SK-N-SH (cell line): ENCODE measurements at regions not wholly inside any gene's neighbourhood (a gene's known extent, or its start where the extent isn't known, plus 50 kb on each side); places are given as distances from the start of the nearest gene placed in this dataset.

Experiments used
- CTCF ChIA-PET: fragments of 300-600, 350-600 bp; formaldehyde crosslinking; extraction: SDS; loops from one replicate; lab custom pipeline; 2021; lab: Yijun Ruan, JAX
- POLR2A ChIA-PET: fragments of 350-600 bp; sonication (Branson Sonifier 250); formaldehyde crosslinking; extraction: SDS; loops from one replicate; lab custom pipeline; 2020; ENCODE audit warnings: antibody characterized with exemption, inconsistent platforms; lab: Yijun Ruan, JAX
- DNase-seq: peaks from one replicate; pipeline ENCODE4 v3.0.0; 2012
- H2AFZ ChIP-seq: fragments of 200-600 bp; sonication (generic); 2 replicates; pipeline ENCODE4 v1.8.1; 2016; ENCODE audit warnings: antibody characterized with exemption, mild to moderate bottlenecking, low read depth
- H3F3A ChIP-seq: fragments of 200-600 bp; sonication (generic); replicated peaks from 2 replicates; pipeline ENCODE3; 2016; ENCODE audit warnings: antibody characterized with exemption, mild to moderate bottlenecking; ENCODE audit not compliant: insufficient read depth
- H3K27ac ChIP-seq, 2 experiments: fragments of 200-500 bp in 1 of 2; fragments of 200-600 bp in 1 of 2; sonication (Bioruptor generic) in 1 of 2; sonication (generic), shearing (Covaris generic) in 1 of 2; 2 replicates each; pipeline versions ENCODE4 v1.5.1 to v1.6.1; 2014 to 2016; ENCODE audit warnings: low read depth in 2 of 2, inconsistent platforms in 1 of 2, low read length in 1 of 2, mild to moderate bottlenecking in 1 of 2, mixed read lengths in 1 of 2
- H3K27me3 ChIP-seq: fragments of 200-600 bp; sonication (generic), shearing (Covaris generic); 2 replicates; pipeline ENCODE4 v1.6.1; 2016; ENCODE audit warnings: mixed run types; ENCODE audit not compliant: insufficient read depth
- H3K36me3 ChIP-seq, 2 experiments: fragments of 200-500 bp in 1 of 2; fragments of 200-600 bp in 1 of 2; sonication (Bioruptor generic) in 1 of 2; sonication (generic) in 1 of 2; replicated peaks in 1 of 2; 2 replicates each; pipeline versions ENCODE3 to v1.5.1; 2014 to 2016; ENCODE audit warnings: low read length in 1 of 2, mild to moderate bottlenecking in 1 of 2; ENCODE audit not compliant: insufficient read depth in 2 of 2, control insufficient read depth in 1 of 2
- H3K4me1 ChIP-seq, 2 experiments: fragments of 200-500 bp in 1 of 2; fragments of 200-600 bp in 1 of 2; sonication (Bioruptor generic) in 1 of 2; sonication (generic), shearing (Covaris generic) in 1 of 2; 2 replicates each; pipeline versions ENCODE4 v1.5.1 to v1.6.1; 2014 to 2016; ENCODE audit warnings: low read depth in 1 of 2, low read length in 1 of 2, mixed run types in 1 of 2; ENCODE audit not compliant: insufficient read depth in 2 of 2, control insufficient read depth in 1 of 2
- H3K4me2 ChIP-seq: fragments of 200-600 bp; sonication (generic), shearing (Covaris generic); 2 replicates; pipeline ENCODE4 v1.6.1; 2017; ENCODE audit warnings: mixed run types
- H3K4me3 ChIP-seq, 2 experiments: fragments of 200-500 bp in 1 of 2; fragments of 200-600 bp in 1 of 2; sonication (Bioruptor generic) in 1 of 2; sonication (generic), shearing (Covaris generic) in 1 of 2; 2 replicates each; pipeline versions ENCODE4 v1.5.1 to v1.8.1; 2014 to 2016; ENCODE audit warnings: low read depth in 2 of 2, inconsistent platforms in 1 of 2, low read length in 1 of 2, mild to moderate bottlenecking in 1 of 2, mixed read lengths in 1 of 2, moderate library complexity in 1 of 2
- H3K79me2 ChIP-seq: fragments of 200-600 bp; sonication (generic); 2 replicates; pipeline ENCODE4 v1.8.1; 2017; ENCODE audit warnings: mild to moderate bottlenecking; ENCODE audit not compliant: insufficient read depth
- H3K9ac ChIP-seq: fragments of 200-600 bp; sonication (generic); 2 replicates; pipeline ENCODE4 v1.6.1; 2017; ENCODE audit warnings: mixed run types
- H3K9me2 ChIP-seq: fragments of 200-600 bp; sonication (generic); 2 replicates; pipeline ENCODE4 v1.6.1; 2017; ENCODE audit warnings: mixed run types
- H3K9me3 ChIP-seq: fragments of 200-600 bp; sonication (generic); 2 replicates; pipeline ENCODE4 v1.6.1; 2017; ENCODE audit warnings: mixed run types, mild to moderate bottlenecking, moderate library complexity
- H4K20me1 ChIP-seq: fragments of 200-600 bp; sonication (generic); 2 replicates; pipeline ENCODE4 v1.6.1; 2017; ENCODE audit warnings: mild to moderate bottlenecking, mixed run types; ENCODE audit not compliant: insufficient read depth
- CHD2 ChIP-seq: fragments of 150-350 bp; IDR thresholded peaks from 2 replicates; pipeline ENCODE4 v1.6.1; 2018; ENCODE audit warnings: low read length; ENCODE audit not compliant: partially characterized antibody
- EP300 ChIP-seq, 2 experiments: IDR thresholded peaks; 2 replicates each; pipeline versions ENCODE4 v1.4.0 to v1.6.1; 2012; ENCODE audit warnings: borderline replicate concordance in 1 of 2, low read depth in 1 of 2, low read length in 1 of 2
- FOXJ3 ChIP-seq: sonication (generic); formaldehyde crosslinking; IDR thresholded peaks from 2 replicates; pipeline ENCODE4 v1.5.1; 2020; ENCODE audit warnings: mild to moderate bottlenecking, missing genetic modification reagents
- FOXM1 ChIP-seq: IDR thresholded peaks from 2 replicates; pipeline ENCODE4 v1.4.0; 2012; ENCODE audit warnings: low read depth, mild to moderate bottlenecking
- GATA2 ChIP-seq: sonication (generic); formaldehyde crosslinking; IDR thresholded peaks from 2 replicates; pipeline ENCODE4 v1.5.0; 2020; ENCODE audit warnings: mild to moderate bottlenecking, missing genetic modification reagents
- MXI1 ChIP-seq: IDR thresholded peaks from 2 replicates; pipeline ENCODE4 v1.6.1; 2012; ENCODE audit warnings: mild to moderate bottlenecking, low read depth, low read length, improper control_type of control experiment
- NFIC ChIP-seq: IDR thresholded peaks from 2 replicates; pipeline ENCODE4 v1.4.0; 2012; ENCODE audit warnings: borderline replicate concordance
- NRF1 ChIP-seq: IDR thresholded peaks from 2 replicates; pipeline ENCODE4 v1.6.1; 2012; ENCODE audit warnings: low read depth, mild to moderate bottlenecking, low read length
- POLR2AphosphoS5 ChIP-seq: IDR thresholded peaks from 2 replicates; pipeline ENCODE4 v1.6.1; 2012; ENCODE audit warnings: low read depth, low read length
- RAD21 ChIP-seq: IDR thresholded peaks from 2 replicates; pipeline ENCODE4 v1.6.1; 2012; ENCODE audit warnings: mild to moderate bottlenecking, low read length
- RFX5 ChIP-seq: IDR thresholded peaks from 2 replicates; pipeline ENCODE4 v1.6.1; 2012; ENCODE audit warnings: mild to moderate bottlenecking, improper control_type of control experiment, low read length
- RXRA ChIP-seq: IDR thresholded peaks from 2 replicates; pipeline ENCODE4 v1.4.0; 2012; ENCODE audit warnings: low read depth, mild to moderate bottlenecking, borderline replicate concordance
- SMC3 ChIP-seq: IDR thresholded peaks from 2 replicates; pipeline ENCODE4 v1.6.1; 2012; ENCODE audit warnings: low read depth, low read length, improper control_type of control experiment
- TAF1 ChIP-seq: IDR thresholded peaks from 2 replicates; pipeline ENCODE4 v1.6.1; 2012; ENCODE audit warnings: low read depth, mild to moderate bottlenecking, low read length, moderate library complexity, borderline replicate concordance
- TCF12 ChIP-seq: IDR thresholded peaks from 2 replicates; pipeline ENCODE4 v1.4.0; 2012
- TEAD4 ChIP-seq: IDR thresholded peaks from 2 replicates; pipeline ENCODE4 v1.4.0; 2012; ENCODE audit warnings: mild to moderate bottlenecking, borderline replicate concordance; ENCODE audit not compliant: insufficient read depth
- WGBS: methylation state at CpG from one replicate; pipeline ENCODE4 v1.1.6; 2017; ENCODE audit warnings: low lambda C conversion rate; 5-methylcytosine and 5-hydroxymethylcytosine counted together
- TF ChIP-seq, protein P1 (sequence below): IDR thresholded peaks from 2 replicates; pipeline ENCODE4 v1.4.0; 2012; ENCODE audit warnings: low read depth, borderline replicate concordance
- TF ChIP-seq, protein P2 (sequence below): IDR thresholded peaks from 2 replicates; pipeline ENCODE4 v1.4.0; 2012; ENCODE audit warnings: low read depth, borderline replicate concordance
- TF ChIP-seq, protein P3 (sequence below): fragments of 200-600 bp; sonication (generic); IDR thresholded peaks from 2 replicates; pipeline ENCODE4 v1.6.1; 2017; ENCODE audit warnings: antibody characterized with exemption, mild to moderate bottlenecking, moderate library complexity
- TF ChIP-seq, protein P4 (sequence below): fragments of 150-350 bp; IDR thresholded peaks from 2 replicates; pipeline ENCODE4 v1.6.1; 2017; ENCODE audit warnings: antibody characterized with exemption, low read length, low read depth, borderline replicate concordance
- TF ChIP-seq, protein P5 (sequence below): IDR thresholded peaks from 2 replicates; pipeline ENCODE4; 2012

DNA sequence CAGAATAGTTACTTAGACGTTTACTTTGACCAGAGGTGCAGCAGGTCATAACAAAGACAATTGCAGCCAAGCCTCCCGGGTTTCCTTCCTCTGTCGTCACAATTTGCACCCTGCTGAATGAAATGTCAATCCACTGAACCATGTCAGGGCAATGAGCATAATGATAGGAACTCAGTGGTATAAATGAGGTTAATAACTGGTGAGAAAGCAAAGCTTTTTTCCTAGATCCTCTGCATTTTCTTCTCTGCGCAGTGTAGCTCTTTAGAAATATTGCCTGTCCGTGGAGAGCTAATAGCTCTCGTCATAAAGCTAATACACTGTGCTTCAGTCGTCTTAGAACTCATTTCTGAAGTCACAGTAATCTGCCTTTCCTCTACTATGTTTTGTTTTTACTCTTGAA is 1960.1 kb upstream of the ADGRL3 start:
- Histone ChIP-seq H3K9me2 (no peaks in the 10 kb centered on the region), H3K4me3 (no peak overlapping the region), H3K27ac (no peak overlapping the region), H3F3A (no peaks in the 10 kb centered on the region), H2AFZ (no peak overlapping the region), H3K4me2 (no peak overlapping the region), H3K9me3 (no peaks in the 10 kb centered on the region), H4K20me1 (no peaks in the 10 kb centered on the region), H3K9ac (no peak overlapping the region), H3K4me1 (no peaks in the 10 kb centered on the region), H3K27me3 (no peaks in the 10 kb centered on the region), H3K36me3 (no peaks in the 10 kb centered on the region), H3K79me2 (no peaks in the 10 kb centered on the region)
- TF ChIP-seq SMC3 = no peak
- no peak for TF ChIP-seq RXRA
- TF ChIP-seq TEAD4 = no peak
- no peak for TF ChIP-seq FOXM1
- TF ChIP-seq RAD21 = no peak
- no peak for TF ChIP-seq GATA2 (CRISPR knock-in tag)
- TF ChIP-seq, protein P1, sequence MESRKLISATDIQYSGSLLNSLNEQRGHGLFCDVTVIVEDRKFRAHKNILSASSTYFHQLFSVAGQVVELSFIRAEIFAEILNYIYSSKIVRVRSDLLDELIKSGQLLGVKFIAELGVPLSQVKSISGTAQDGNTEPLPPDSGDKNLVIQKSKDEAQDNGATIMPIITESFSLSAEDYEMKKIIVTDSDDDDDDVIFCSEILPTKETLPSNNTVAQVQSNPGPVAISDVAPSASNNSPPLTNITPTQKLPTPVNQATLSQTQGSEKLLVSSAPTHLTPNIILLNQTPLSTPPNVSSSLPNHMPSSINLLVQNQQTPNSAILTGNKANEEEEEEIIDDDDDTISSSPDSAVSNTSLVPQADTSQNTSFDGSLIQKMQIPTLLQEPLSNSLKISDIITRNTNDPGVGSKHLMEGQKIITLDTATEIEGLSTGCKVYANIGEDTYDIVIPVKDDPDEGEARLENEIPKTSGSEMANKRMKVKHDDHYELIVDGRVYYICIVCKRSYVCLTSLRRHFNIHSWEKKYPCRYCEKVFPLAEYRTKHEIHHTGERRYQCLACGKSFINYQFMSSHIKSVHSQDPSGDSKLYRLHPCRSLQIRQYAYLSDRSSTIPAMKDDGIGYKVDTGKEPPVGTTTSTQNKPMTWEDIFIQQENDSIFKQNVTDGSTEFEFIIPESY = no peak
- TF ChIP-seq RFX5 = no peak
- TF ChIP-seq, protein P2, sequence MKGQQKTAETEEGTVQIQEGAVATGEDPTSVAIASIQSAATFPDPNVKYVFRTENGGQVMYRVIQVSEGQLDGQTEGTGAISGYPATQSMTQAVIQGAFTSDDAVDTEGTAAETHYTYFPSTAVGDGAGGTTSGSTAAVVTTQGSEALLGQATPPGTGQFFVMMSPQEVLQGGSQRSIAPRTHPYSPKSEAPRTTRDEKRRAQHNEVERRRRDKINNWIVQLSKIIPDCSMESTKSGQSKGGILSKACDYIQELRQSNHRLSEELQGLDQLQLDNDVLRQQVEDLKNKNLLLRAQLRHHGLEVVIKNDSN = no peak
- TF ChIP-seq, protein P3, sequence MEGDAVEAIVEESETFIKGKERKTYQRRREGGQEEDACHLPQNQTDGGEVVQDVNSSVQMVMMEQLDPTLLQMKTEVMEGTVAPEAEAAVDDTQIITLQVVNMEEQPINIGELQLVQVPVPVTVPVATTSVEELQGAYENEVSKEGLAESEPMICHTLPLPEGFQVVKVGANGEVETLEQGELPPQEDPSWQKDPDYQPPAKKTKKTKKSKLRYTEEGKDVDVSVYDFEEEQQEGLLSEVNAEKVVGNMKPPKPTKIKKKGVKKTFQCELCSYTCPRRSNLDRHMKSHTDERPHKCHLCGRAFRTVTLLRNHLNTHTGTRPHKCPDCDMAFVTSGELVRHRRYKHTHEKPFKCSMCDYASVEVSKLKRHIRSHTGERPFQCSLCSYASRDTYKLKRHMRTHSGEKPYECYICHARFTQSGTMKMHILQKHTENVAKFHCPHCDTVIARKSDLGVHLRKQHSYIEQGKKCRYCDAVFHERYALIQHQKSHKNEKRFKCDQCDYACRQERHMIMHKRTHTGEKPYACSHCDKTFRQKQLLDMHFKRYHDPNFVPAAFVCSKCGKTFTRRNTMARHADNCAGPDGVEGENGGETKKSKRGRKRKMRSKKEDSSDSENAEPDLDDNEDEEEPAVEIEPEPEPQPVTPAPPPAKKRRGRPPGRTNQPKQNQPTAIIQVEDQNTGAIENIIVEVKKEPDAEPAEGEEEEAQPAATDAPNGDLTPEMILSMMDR = no peak
- no peak for TF ChIP-seq EP300 (IDR thresholded peaks at IDR 0.05; ENCODE audit: borderline replicate concordance in 1 of 2, low read depth in 1 of 2, low read length in 1 of 2)
- TF ChIP-seq, protein P4, sequence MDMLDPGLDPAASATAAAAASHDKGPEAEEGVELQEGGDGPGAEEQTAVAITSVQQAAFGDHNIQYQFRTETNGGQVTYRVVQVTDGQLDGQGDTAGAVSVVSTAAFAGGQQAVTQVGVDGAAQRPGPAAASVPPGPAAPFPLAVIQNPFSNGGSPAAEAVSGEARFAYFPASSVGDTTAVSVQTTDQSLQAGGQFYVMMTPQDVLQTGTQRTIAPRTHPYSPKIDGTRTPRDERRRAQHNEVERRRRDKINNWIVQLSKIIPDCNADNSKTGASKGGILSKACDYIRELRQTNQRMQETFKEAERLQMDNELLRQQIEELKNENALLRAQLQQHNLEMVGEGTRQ = no peak
- no peak for TF ChIP-seq FOXJ3 (CRISPR knock-in tag)
- POLR2A ChIA-PET = no interaction called here
- no peak for DNase-seq
- WGBS = 6% methylated on average over 7 of the region's 7 CpGs
- CTCF ChIA-PET = interaction anchor here (0.8 to 1.4 kb wide), 2 partner anchors 10 to 18 kb away, joined by 3 to 7 read pairs; no protein-coding TSS in a partner anchor

DNA sequence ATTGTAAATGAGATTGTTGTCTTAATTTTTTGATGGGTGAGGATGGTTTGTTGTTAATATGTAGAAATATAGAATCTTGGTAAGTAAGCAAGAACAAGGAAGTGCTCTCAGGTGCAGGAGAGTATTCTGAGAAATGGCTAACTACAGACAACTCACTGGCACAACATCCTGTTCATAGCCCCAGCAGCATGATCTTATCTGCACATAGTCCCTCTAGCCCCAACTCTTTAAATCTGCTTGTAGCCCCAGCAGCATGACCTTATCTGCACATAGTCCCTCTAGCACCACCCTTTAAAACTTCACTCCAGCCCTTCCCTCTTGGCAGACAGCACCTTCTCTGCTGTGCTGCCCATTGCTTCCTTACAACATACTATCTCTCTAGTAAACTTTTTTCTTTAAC is 1957.1 kb upstream of the ADGRL3 start:
- Histone ChIP-seq H3K9me3 (no peaks in the 10 kb centered on the region), H3K4me2 (no peak overlapping the region), H4K20me1 (no peaks in the 10 kb centered on the region), H3K79me2 (no peaks in the 10 kb centered on the region), H2AFZ (no peak overlapping the region), H3K27ac (no peak overlapping the region), H3F3A (no peaks in the 10 kb centered on the region), H3K9ac (no peak overlapping the region), H3K9me2 (no peaks in the 10 kb centered on the region), H3K4me1 (no peaks in the 10 kb centered on the region), H3K4me3 (no peak overlapping the region), H3K36me3 (no peaks in the 10 kb centered on the region), H3K27me3 (no peaks in the 10 kb centered on the region)
- no peak for DNase-seq
- POLR2A ChIA-PET = no interaction called here
- CTCF ChIA-PET = no interaction called here
- TF ChIP-seq CHD2 = no peak
- TF ChIP-seq NRF1 = no peak
- no peak for TF ChIP-seq RXRA
- TF ChIP-seq TCF12 = no peak
- no peak for TF ChIP-seq EP300 (IDR thresholded peaks at IDR 0.05; ENCODE audit: borderline replicate concordance in 1 of 2, low read depth in 1 of 2, low read length in 1 of 2)
- TF ChIP-seq NFIC = no peak
- TF ChIP-seq POLR2AphosphoS5 = no peak
- TF ChIP-seq, protein P5, sequence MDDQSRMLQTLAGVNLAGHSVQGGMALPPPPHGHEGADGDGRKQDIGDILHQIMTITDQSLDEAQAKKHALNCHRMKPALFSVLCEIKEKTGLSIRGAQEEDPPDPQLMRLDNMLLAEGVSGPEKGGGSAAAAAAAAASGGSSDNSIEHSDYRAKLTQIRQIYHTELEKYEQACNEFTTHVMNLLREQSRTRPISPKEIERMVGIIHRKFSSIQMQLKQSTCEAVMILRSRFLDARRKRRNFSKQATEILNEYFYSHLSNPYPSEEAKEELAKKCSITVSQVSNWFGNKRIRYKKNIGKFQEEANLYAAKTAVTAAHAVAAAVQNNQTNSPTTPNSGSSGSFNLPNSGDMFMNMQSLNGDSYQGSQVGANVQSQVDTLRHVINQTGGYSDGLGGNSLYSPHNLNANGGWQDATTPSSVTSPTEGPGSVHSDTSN = no peak
- no peak for TF ChIP-seq MXI1
- no peak for TF ChIP-seq TAF1
- TF ChIP-seq, protein P3 = no peak
